EL (cell line): ENCODE measurements at regions not wholly inside any gene's neighbourhood (a gene's known extent, or its start where the extent isn't known, plus 50 kb on each side); places are given as distances from the start of the nearest gene placed in this dataset.

Experiments
- DNase-seq: peaks from one replicate; pipeline ENCODE4 v3.0.0-alpha.2; 2016

- no peak for DNase-seq
Observed at GRCh38 chrX:4451591-4451990, 738.1 kb upstream of the PRKX start.

- DNase-seq, result no peak
Observed at GRCh38 chrX:4450177-4450576, 736.7 kb upstream of the PRKX start.

- DNase-seq, result no peak
Observed at GRCh38 chrX:4435905-4436304, 722.5 kb upstream of the PRKX start.

- no peak for DNase-seq
Observed at GRCh38 chrX:4397471-4397870, 684.0 kb upstream of the PRKX start.

GRCh38 chrX:4382273-4382672 is 668.8 kb upstream of the PRKX start:
- DNase-seq, result no peak

GRCh38 chrX:4380710-4381109 is 667.3 kb upstream of the PRKX start:
- no peak for DNase-seq

GRCh38 chrX:4379071-4379470 is 665.6 kb upstream of the PRKX start:
- no peak for DNase-seq

- no peak for DNase-seq
Observed at GRCh38 chrX:4373791-4374190, 660.3 kb upstream of the PRKX start.

GRCh38 chrX:4358577-4358976 is 645.1 kb upstream of the PRKX start:
- DNase-seq, result no peak

- DNase-seq, result no peak
Observed at GRCh38 chrX:4322916-4323315, 609.5 kb upstream of the PRKX start.

- no peak for DNase-seq
Observed at GRCh38 chrX:4320436-4320947, 607.0 kb upstream of the PRKX start.

- DNase-seq, result no peak
Observed at GRCh38 chrX:4315891-4316290, 602.4 kb upstream of the PRKX start.

- no peak for DNase-seq
Observed at GRCh38 chrX:4314586-4314985, 601.1 kb upstream of the PRKX start.

- DNase-seq, result no peak
Observed at GRCh38 chrX:4277122-4277521, 563.7 kb upstream of the PRKX start.

GRCh38 chrX:4268676-4269075 is 555.2 kb upstream of the PRKX start:
- no peak for DNase-seq

- DNase-seq, result no peak
Observed at GRCh38 chrX:4265036-4265435, 551.6 kb upstream of the PRKX start.

- DNase-seq, result no peak
Observed at GRCh38 chrX:4263030-4263803, 549.8 kb upstream of the PRKX start.

- no peak for DNase-seq
Observed at GRCh38 chrX:4253092-4253491, 539.6 kb upstream of the PRKX start.

GRCh38 chrX:4249401-4249800 is 536.0 kb upstream of the PRKX start:
- no peak for DNase-seq

- DNase-seq, result no peak
Observed at GRCh38 chrX:4243759-4244158, 530.3 kb upstream of the PRKX start.

- DNase-seq, result no peak
Observed at GRCh38 chrX:4240541-4241194, 527.2 kb upstream of the PRKX start.

GRCh38 chrX:4239650-4240540 is 526.4 kb upstream of the PRKX start:
- no peak for DNase-seq

GRCh38 chrX:4238916-4239315 is 525.5 kb upstream of the PRKX start:
- DNase-seq, result no peak

- DNase-seq, result no peak
Observed at GRCh38 chrX:4225086-4225485, 511.6 kb upstream of the PRKX start.
